Keratinocyte (primary cell): ENCODE measurements at regions not wholly inside any gene's neighbourhood (a gene's known extent, or its start where the extent isn't known, plus 50 kb on each side); places are given as distances from the start of the nearest gene placed in this dataset.

Experiments
- EZH2 ChIP-seq: IDR thresholded peaks from one replicate; pipeline ENCODE4 v1.6.1; 2012; ENCODE audit warnings: inconsistent platforms, mild to moderate bottlenecking, low read length, moderate library complexity
- TF ChIP-seq, protein P1 (sequence below), 3 experiments: IDR thresholded peaks in 1 of 3; conservative IDR thresholded peaks in 1 of 3; optimal IDR thresholded peaks in 1 of 3; 2 replicates in 2 of 3; 3 replicates in 1 of 3; pipeline versions ENCODE3 to v1.5.1; 2011; ENCODE audit warnings: low read length in 3 of 3, mild to moderate bottlenecking in 3 of 3, moderate library complexity in 2 of 3, control low read depth in 1 of 3, inconsistent platforms in 1 of 3; ENCODE audit not compliant: insufficient read depth in 2 of 3; ENCODE audit errors: extremely low read depth in 1 of 3

DNA sequence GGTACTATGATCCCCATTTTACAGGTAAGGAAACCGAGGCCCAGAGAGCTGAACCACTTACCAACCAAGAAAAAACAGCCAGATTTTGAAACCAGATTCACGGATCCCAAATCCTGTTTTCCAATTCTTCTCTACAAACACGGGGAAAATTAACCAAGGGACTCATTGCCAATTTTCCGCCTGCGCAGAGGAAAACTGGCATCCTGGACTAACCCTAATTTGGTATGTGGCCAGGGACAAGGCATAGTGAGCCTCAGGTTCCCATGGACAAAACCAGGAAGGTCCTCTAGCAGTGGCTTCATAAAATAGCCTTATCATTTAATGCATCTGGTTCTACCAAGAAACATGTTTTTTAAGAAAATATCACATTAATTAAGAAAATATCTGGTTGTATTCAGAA, 517.3 kb downstream of the MED13L start:
- TF ChIP-seq, protein P1, sequence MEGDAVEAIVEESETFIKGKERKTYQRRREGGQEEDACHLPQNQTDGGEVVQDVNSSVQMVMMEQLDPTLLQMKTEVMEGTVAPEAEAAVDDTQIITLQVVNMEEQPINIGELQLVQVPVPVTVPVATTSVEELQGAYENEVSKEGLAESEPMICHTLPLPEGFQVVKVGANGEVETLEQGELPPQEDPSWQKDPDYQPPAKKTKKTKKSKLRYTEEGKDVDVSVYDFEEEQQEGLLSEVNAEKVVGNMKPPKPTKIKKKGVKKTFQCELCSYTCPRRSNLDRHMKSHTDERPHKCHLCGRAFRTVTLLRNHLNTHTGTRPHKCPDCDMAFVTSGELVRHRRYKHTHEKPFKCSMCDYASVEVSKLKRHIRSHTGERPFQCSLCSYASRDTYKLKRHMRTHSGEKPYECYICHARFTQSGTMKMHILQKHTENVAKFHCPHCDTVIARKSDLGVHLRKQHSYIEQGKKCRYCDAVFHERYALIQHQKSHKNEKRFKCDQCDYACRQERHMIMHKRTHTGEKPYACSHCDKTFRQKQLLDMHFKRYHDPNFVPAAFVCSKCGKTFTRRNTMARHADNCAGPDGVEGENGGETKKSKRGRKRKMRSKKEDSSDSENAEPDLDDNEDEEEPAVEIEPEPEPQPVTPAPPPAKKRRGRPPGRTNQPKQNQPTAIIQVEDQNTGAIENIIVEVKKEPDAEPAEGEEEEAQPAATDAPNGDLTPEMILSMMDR (optimal IDR thresholded peaks at IDR 0.05 in 1 of 3, IDR thresholded peaks at IDR 0.05 in 1 of 3, conservative IDR thresholded peaks at IDR 0.05 in 1 of 3; ENCODE audit: extremely low read depth in 1 of 3, insufficient read depth in 2 of 3, low read length in 3 of 3) = no peak
- TF ChIP-seq EZH2 = no peak
